Pancreas (tissue), 10 donors: ENCODE measurements at regions not wholly inside any gene's neighbourhood (a gene's known extent, or its start where the extent isn't known, plus 50 kb on each side); places are given as distances from the start of the nearest gene placed in this dataset.

ENCODE experiments used
- ATAC-seq, 4 donors: fragments of 200-7000 bp; cut with Tn5 transposase; one replicate each; pipeline versions ENCODE4 v1.8.0 to v1.9.1; 2020; ENCODE audit warnings: mild to moderate bottlenecking in 4 of 4, moderate library complexity in 4 of 4
- DNase-seq, 6 donors: peaks; one replicate each; pipeline ENCODE4 v3.0.0-alpha.2; 2020
- FAIRE-seq: peaks from 2 replicates; lab custom pipeline; 2012; peaks lifted over from hg19 to GRCh38; lab: Jason Lieb, UNC
- H3K27ac ChIP-seq, 4 donors: fragments of 200-600 bp; sonication (generic); 1 replicate in 3 of 4; 2 replicates in 1 of 4; pipeline versions ENCODE4 v1.5.0 to v1.8.0; 2020
- H3K27me3 ChIP-seq, 4 donors: fragments of 200-600 bp; one replicate each; pipeline ENCODE4 v1.8.0; 2021
- H3K36me3 ChIP-seq, 3 donors: fragments of 200-600 bp; sonication (generic) in 1 of 3; one replicate each; pipeline versions ENCODE4 v1.5.0 to v1.8.0; 2020 to 2021
- H3K4me1 ChIP-seq, 3 donors: fragments of 200-600 bp; one replicate each; pipeline ENCODE4 v1.8.0; 2021
- H3K4me3 ChIP-seq, 4 donors: fragments of 200-600 bp; sonication (generic) in 2 of 4; one replicate each; pipeline versions ENCODE4 v1.5.0 to v1.8.0; 2020 to 2021
- H3K9me3 ChIP-seq, 4 donors: fragments of 200-600 bp; one replicate each; pipeline ENCODE4 v1.8.0; 2021
- WGBS, 2 donors: extraction: QIAGEN DNeasy Blood & Tissue Kit; methylation state at CpG; one replicate each; pipeline ENCODE4 v1.1.7; 2013; 5-methylcytosine and 5-hydroxymethylcytosine counted together
- intact Hi-C, 3 donors: fragments of 100-400 bp; cut with DNase I; formaldehyde crosslinking; loops; one replicate each; pipeline versions ENCODE4 v1.11.1 to v1.14.2; 2022
- TF ChIP-seq, protein P1 (sequence below), 4 donors: fragments of 200-600 bp; sonication (generic) in 3 of 4; IDR thresholded peaks; one replicate each; pipeline versions ENCODE4 v1.5.0 to v1.8.0; 2021; ENCODE audit warnings: antibody characterized with exemption in 4 of 4
- donor health status: healthy with polysubstance abuse.
- donor health status: DM: no; HTN: no; CAD: no; lungs with moderate emphysema.
- donor health status: DM: no; HTN: no; CAD: no.
- donor health status: control.
- donor health status: control.
- donor health status: Bipolar disorder and iron deficiency.
- donor health status: DM: yes; HTN: yes; CAD: no.
- donor health status: DM: no; HTN: no; CAD: no.
- donor health status: DM: no; HTN: no; CAD: no.
- donor health status: DM: yes; HTN: yes; CAD: no.

DNA sequence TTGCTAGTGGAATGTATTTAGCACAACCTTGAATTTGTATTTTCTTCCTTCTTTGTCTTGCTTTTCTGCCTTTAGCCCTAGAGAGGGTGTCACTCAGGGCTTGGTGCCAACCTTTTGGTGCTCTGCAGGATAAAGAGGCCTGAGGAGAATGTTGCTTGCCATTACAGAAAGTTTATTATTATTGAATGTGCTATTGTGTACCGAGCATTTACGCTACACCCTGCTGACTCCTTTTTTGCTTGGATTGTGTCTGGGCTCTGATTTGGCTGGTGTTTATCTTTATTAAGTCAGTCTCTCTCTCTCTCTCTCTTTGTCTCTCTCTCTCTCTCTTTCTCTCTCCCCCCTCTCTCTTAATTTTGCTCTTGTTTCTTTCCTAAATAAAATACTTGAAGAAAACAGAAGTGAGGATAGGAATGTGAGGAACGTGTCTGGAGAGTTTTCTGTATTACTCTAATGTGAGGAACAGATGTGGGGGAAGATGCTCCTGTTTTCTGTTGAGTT lies 284.4 kb upstream of the PHYHIPL start:
- H3K27ac ChIP-seq = no peak overlapping the region
- intact Hi-C loops = no loop called here
- ATAC-seq = no peak
- no peak for DNase-seq
- no peaks in the 10 kb centered on the region for H3K27me3 ChIP-seq
- TF ChIP-seq, protein P1, sequence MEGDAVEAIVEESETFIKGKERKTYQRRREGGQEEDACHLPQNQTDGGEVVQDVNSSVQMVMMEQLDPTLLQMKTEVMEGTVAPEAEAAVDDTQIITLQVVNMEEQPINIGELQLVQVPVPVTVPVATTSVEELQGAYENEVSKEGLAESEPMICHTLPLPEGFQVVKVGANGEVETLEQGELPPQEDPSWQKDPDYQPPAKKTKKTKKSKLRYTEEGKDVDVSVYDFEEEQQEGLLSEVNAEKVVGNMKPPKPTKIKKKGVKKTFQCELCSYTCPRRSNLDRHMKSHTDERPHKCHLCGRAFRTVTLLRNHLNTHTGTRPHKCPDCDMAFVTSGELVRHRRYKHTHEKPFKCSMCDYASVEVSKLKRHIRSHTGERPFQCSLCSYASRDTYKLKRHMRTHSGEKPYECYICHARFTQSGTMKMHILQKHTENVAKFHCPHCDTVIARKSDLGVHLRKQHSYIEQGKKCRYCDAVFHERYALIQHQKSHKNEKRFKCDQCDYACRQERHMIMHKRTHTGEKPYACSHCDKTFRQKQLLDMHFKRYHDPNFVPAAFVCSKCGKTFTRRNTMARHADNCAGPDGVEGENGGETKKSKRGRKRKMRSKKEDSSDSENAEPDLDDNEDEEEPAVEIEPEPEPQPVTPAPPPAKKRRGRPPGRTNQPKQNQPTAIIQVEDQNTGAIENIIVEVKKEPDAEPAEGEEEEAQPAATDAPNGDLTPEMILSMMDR (IDR thresholded peaks at IDR 0.05) = no peak
- H3K36me3 ChIP-seq = no peaks in the 10 kb centered on the region
- 66 to 81% methylated on average over 3 of the region's 3 CpGs for WGBS, 2 donors
- no peaks in the 10 kb centered on the region for H3K4me1 ChIP-seq
- H3K4me3 ChIP-seq = no peak overlapping the region
- no peak for FAIRE-seq
- H3K9me3 ChIP-seq = no peaks in the 10 kb centered on the region

DNA sequence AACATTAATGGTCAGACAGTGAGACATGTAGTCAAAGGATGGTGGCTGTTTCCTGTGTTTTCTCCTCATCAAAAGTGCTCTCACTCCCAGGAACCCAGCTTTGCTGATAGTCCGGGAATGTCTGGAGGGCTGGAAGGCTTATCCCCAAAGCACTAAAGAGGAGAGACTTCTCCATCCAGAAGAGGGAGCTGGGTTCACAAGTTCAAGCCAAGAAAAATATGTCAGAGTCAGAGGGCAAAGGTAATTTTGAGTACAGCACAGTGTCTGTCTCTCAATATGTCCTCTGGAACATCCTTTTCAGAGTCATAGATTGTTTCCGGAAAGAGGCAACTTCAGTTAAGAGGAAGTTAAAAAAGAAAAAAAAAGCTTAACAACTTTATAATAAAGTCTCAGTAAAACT lies 281.5 kb upstream of the PHYHIPL start:
- Histone ChIP-seq H3K27me3 (no peaks in the 10 kb centered on the region), H3K4me1 (no peaks in the 10 kb centered on the region), H3K9me3 (no peaks in the 10 kb centered on the region), H3K27ac (no peak overlapping the region), H3K4me3 (no peak overlapping the region), H3K36me3 (no peaks in the 10 kb centered on the region)
- FAIRE-seq (no peak), ATAC-seq (no peak), DNase-seq (no peak)
- TF ChIP-seq, protein P1 (IDR thresholded peaks at IDR 0.05) = no peak
- 65 to 67% methylated on average over 2 of the region's 2 CpGs for WGBS, 2 donors
- intact Hi-C loops = no loop called here

DNA sequence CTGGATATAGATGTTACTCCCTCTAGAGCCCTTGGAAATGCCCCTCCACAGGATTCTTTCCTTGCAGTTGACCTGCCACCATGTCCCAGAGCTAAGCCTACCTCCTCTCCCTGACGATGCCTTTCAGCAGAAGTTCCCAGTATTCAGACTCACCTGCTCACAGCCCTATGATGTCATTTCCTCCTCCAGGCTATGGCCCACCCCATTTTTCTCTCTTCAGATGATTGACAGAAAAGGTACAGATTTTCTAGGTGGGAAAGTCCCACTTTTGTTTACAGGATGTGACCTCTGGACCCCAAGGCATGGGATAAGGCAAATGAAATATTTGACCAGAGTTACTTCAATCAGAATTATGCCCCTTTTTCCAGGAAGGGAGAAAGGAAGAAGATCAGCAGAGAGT lies 280.2 kb upstream of the PHYHIPL start:
- Histone ChIP-seq H3K9me3 (no peaks in the 10 kb centered on the region), H3K27me3 (no peaks in the 10 kb centered on the region), H3K27ac (no peak overlapping the region), H3K4me1 (no peaks in the 10 kb centered on the region), H3K36me3 (no peaks in the 10 kb centered on the region), H3K4me3 (no peak overlapping the region)
- WGBS, 2 donors = 46 to 47% methylated on average over 1 of the region's 1 CpG
- ATAC-seq (peak in 2 of 4 donors; percentile 30 to 35), FAIRE-seq (no peak), DNase-seq (no peak)
- TF ChIP-seq, protein P1 (IDR thresholded peaks at IDR 0.05) = no peak
- intact Hi-C loops = no loop called here

DNA sequence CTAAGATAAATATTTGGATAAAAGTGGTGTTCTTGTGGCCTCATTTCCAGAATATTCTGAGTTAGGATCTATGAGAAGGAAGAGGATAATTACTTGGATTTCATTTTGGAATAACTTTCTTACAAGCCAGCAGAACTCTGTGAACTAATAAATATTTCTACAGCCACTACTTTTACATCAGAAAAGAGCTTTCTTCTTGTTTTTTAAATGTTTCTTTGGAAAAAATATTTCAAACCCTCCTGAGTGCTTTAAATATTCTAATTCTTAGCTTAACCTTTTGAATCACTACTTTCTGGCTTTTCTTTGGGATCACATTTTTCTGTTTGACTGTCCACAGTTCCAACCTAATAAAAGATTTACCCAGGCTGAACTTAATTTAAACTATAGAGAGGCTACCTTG lies 279.2 kb upstream of the PHYHIPL start:
- Histone ChIP-seq H3K4me3 (no peak overlapping the region), H3K9me3 (no peaks in the 10 kb centered on the region), H3K27ac (no peak overlapping the region), H3K36me3 (no peaks in the 10 kb centered on the region), H3K27me3 (no peaks in the 10 kb centered on the region), H3K4me1 (no peaks in the 10 kb centered on the region)
- intact Hi-C loops = no loop called here
- ATAC-seq (no peak), FAIRE-seq (no peak), DNase-seq (no peak)
- TF ChIP-seq, protein P1 (IDR thresholded peaks at IDR 0.05) = no peak

DNA sequence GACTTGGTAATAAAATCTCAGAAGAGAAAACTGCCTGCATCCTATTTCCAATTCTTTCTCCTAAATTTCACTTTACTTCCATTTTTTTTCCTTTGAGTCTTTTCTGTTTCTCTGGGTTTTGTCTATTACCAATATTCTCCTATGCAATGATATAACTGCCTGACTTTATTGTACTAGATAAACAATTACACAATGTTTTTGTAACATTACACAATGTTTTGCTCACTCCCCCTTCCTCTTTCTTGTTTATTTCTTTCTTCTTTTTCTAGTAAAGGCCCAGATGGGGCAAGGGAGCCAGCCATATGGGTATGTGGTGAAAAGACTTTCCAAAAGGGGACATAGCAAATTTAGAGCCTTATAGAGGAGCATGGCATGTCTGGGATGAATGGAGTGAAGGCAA lies 278.7 kb upstream of the PHYHIPL start:
- intact Hi-C loops = no loop called here
- no peak overlapping the region for H3K4me3 ChIP-seq
- no peak overlapping the region for H3K27ac ChIP-seq
- no peaks in the 10 kb centered on the region for H3K36me3 ChIP-seq
- FAIRE-seq (no peak), DNase-seq (no peak), ATAC-seq (no peak)
- no peaks in the 10 kb centered on the region for H3K4me1 ChIP-seq
- TF ChIP-seq, protein P1 (IDR thresholded peaks at IDR 0.05) = no peak
- no peaks in the 10 kb centered on the region for H3K27me3 ChIP-seq
- no peaks in the 10 kb centered on the region for H3K9me3 ChIP-seq
